ENCODE measurements at regions not wholly inside any gene's neighbourhood (a gene's known extent, or its start where the extent isn't known, plus 50 kb on each side); places are given as distances from the start of the nearest gene placed in this dataset.
"Not testable (repeated sequence)": the region's sequence is repeated elsewhere in the genome, so short reads cannot be mapped to it uniquely, and the experiment has no call there.

- no peak for ATAC-seq (ENCODE audit: low read depth)
- no peaks in the 10 kb centered on the region for H3K4me1 Mint-ChIP-seq
- CTCF ChIA-PET, result no interaction called here
These were observed 669.1 kb downstream of the UTRN start for GRCh38 chr6:144954241-144954556.

GRCh38 chr6:144955392-144955791 lies 670.3 kb downstream of the UTRN start:
- ChIA-PET CTCF (no interaction called here), POLR2A (no interaction called here)
- no peaks in the 10 kb centered on the region for H3K9me3 Mint-ChIP-seq
- no peak overlapping the region for H3K27ac Mint-ChIP-seq
- no peak for DNase-seq
- H3K36me3 Mint-ChIP-seq (ENCODE audit: low read depth), result no peaks in the 10 kb centered on the region
- H3K4me3 Mint-ChIP-seq, result no peak overlapping the region
- H3K4me1 Mint-ChIP-seq, result no peaks in the 10 kb centered on the region
- intact Hi-C loops (cut with micrococcal nuclease), result no loop called here
- peaks cover 6% of the 10 kb centered on the region for H3K27me3 Mint-ChIP-seq
- ATAC-seq (ENCODE audit: low read depth), result no peak
- no peak for TF ChIP-seq CTCF (IDR thresholded peaks at IDR 0.05)

More at GRCh38 chr6:144954241-144954556, 669.1 kb downstream of the UTRN start:
- no peak for DNase-seq
- peaks cover 6% of the 10 kb centered on the region for H3K27me3 Mint-ChIP-seq
- H3K36me3 Mint-ChIP-seq (ENCODE audit: low read depth), result no peaks in the 10 kb centered on the region
- TF ChIP-seq CTCF (IDR thresholded peaks at IDR 0.05), result no peak
- no peak overlapping the region for H3K4me3 Mint-ChIP-seq
- no peak overlapping the region for H3K27ac Mint-ChIP-seq
- intact Hi-C loops (cut with micrococcal nuclease), result no loop called here
- H3K9me3 Mint-ChIP-seq, result no peaks in the 10 kb centered on the region
- POLR2A ChIA-PET, result no interaction called here

GRCh38 chr6:144955859-144956258 lies 670.7 kb downstream of the UTRN start:
- Mint-ChIP-seq H3K4me1 (no peaks in the 10 kb centered on the region), H3K27me3 (peaks cover 3% of the 10 kb centered on the region), H3K36me3 (ENCODE audit: low read depth) (no peaks in the 10 kb centered on the region), H3K9me3 (no peaks in the 10 kb centered on the region), H3K4me3 (no peak overlapping the region), H3K27ac (no peak overlapping the region)
- intact Hi-C loops (cut with micrococcal nuclease), result no loop called here
- TF ChIP-seq CTCF (IDR thresholded peaks at IDR 0.05), result no peak
- ChIA-PET POLR2A (no interaction called here), CTCF (no interaction called here)
- no peak for DNase-seq
- no peak for ATAC-seq (ENCODE audit: low read depth)

- CTCF ChIA-PET; POLR2A ChIA-PET; H3K4me1 Mint-ChIP-seq; H3K27ac Mint-ChIP-seq; intact Hi-C loops (cut with micrococcal nuclease); H3K27me3 Mint-ChIP-seq; H3K4me3 Mint-ChIP-seq; DNase-seq; H3K9me3 Mint-ChIP-seq; ATAC-seq (ENCODE audit: low read depth); H3K36me3 Mint-ChIP-seq (ENCODE audit: low read depth): not testable (repeated sequence)
These were observed 671.6 kb downstream of the UTRN start for GRCh38 chr6:144956697-144957096.

- DNase-seq, result no peak
- intact Hi-C loops (cut with micrococcal nuclease), result no loop called here
These were observed 672.3 kb downstream of the UTRN start for GRCh38 chr6:144957236-144957937.

More at GRCh38 chr6:144957236-144957937, 672.3 kb downstream of the UTRN start:
- CTCF ChIA-PET, result no interaction called here
- Mint-ChIP-seq H3K9me3 (no peaks in the 10 kb centered on the region), H3K4me3 (no peak overlapping the region), H3K36me3 (ENCODE audit: low read depth) (no peaks in the 10 kb centered on the region), H3K27ac (no peak overlapping the region), H3K27me3 (peaks cover 1% of the 10 kb centered on the region), H3K4me1 (no peaks in the 10 kb centered on the region)
- ATAC-seq (ENCODE audit: low read depth), result no peak
- POLR2A ChIA-PET, result no interaction called here
- TF ChIP-seq CTCF (IDR thresholded peaks at IDR 0.05), result no peak
